Embryonic facial prominence (tissue), 1 donor: ENCODE measurements at regions not wholly inside any gene's neighbourhood (a gene's known extent, or its start where the extent isn't known, plus 50 kb on each side); places are given as distances from the start of the nearest gene placed in this dataset.

ENCODE experiments used
- DNase-seq: peaks from one replicate; pipeline ENCODE4 v3.0.0-alpha.2; 2016; ENCODE audit errors: extremely low spot score

GRCh38 chr4:167688660-167689142 lies 403.6 kb upstream of the ANXA10 start:
- DNase-seq, result no peak

GRCh38 chr4:167702391-167702790 lies 389.9 kb upstream of the ANXA10 start:
- no peak for DNase-seq

- no peak for DNase-seq
These were observed 380.8 kb upstream of the ANXA10 start for GRCh38 chr4:167711517-167711916.

- no peak for DNase-seq
These were observed 378.6 kb upstream of the ANXA10 start for GRCh38 chr4:167713756-167714155.

GRCh38 chr4:167715176-167715575 lies 377.2 kb upstream of the ANXA10 start:
- no peak for DNase-seq

- no peak for DNase-seq
These were observed 374.8 kb upstream of the ANXA10 start for GRCh38 chr4:167717495-167717894.

- DNase-seq, result no peak
These were observed 370.5 kb upstream of the ANXA10 start for GRCh38 chr4:167721617-167722486.

- DNase-seq, result no peak
These were observed 369.9 kb upstream of the ANXA10 start for GRCh38 chr4:167722487-167722808.

GRCh38 chr4:167724941-167725340 lies 367.4 kb upstream of the ANXA10 start:
- no peak for DNase-seq

- no peak for DNase-seq
These were observed 361.6 kb upstream of the ANXA10 start for GRCh38 chr4:167730769-167731168.

GRCh38 chr4:167745024-167745687 lies 347.2 kb upstream of the ANXA10 start:
- no peak for DNase-seq

GRCh38 chr4:167767281-167767680 lies 325.1 kb upstream of the ANXA10 start:
- no peak for DNase-seq

- no peak for DNase-seq
These were observed 317.7 kb upstream of the ANXA10 start for GRCh38 chr4:167774646-167775045.

- DNase-seq, result no peak
These were observed 317.0 kb upstream of the ANXA10 start for GRCh38 chr4:167775375-167775774.

- no peak for DNase-seq
These were observed 313.1 kb upstream of the ANXA10 start for GRCh38 chr4:167779280-167779679.

GRCh38 chr4:167779864-167780263 lies 312.5 kb upstream of the ANXA10 start:
- DNase-seq, result no peak

- no peak for DNase-seq
These were observed 307.5 kb upstream of the ANXA10 start for GRCh38 chr4:167784826-167785225.

- DNase-seq, result no peak
These were observed 306.8 kb upstream of the ANXA10 start for GRCh38 chr4:167785523-167785922.

GRCh38 chr4:167786504-167786903 lies 305.8 kb upstream of the ANXA10 start:
- no peak for DNase-seq

GRCh38 chr4:167787231-167787630 lies 305.1 kb upstream of the ANXA10 start:
- no peak for DNase-seq

GRCh38 chr4:167802463-167803212 lies 289.7 kb upstream of the ANXA10 start:
- DNase-seq, result no peak

GRCh38 chr4:167811958-167812357 lies 280.4 kb upstream of the ANXA10 start:
- DNase-seq, result no peak
